WTC11 (cell line): ENCODE measurements at regions not wholly inside any gene's neighbourhood (a gene's known extent, or its start where the extent isn't known, plus 50 kb on each side); places are given as distances from the start of the nearest gene placed in this dataset.

Experiments
- ATAC-seq: fragments of 200-7000 bp; cut with Tn5 transposase; 2 replicates; pipeline ENCODE4 v1.10.0; 2021; ENCODE audit warnings: mild to moderate bottlenecking, moderate library complexity
- CTCF ChIA-PET: fragments of 300-600 bp; sonication (Branson Sonifier 250); formaldehyde crosslinking; loops from one replicate; lab custom pipeline; 2021; ENCODE audit warnings: antibody characterized with exemption; lab: Charles Lee
- POLR2A ChIA-PET: fragments of 350-600 bp; sonication (Branson Sonifier 250); formaldehyde crosslinking; loops from one replicate; lab custom pipeline; 2021; ENCODE audit warnings: antibody characterized with exemption; lab: Charles Lee
- DNase-seq: peaks from one replicate; pipeline ENCODE4 v3.0.0; 2021; ENCODE audit warnings: low spot score
- H3K27ac Mint-ChIP-seq: 2 replicates; pipeline ENCODE4 v1.8.0; 2021; ENCODE audit warnings: mixed read lengths
- H3K27me3 Mint-ChIP-seq: 2 replicates; pipeline ENCODE4 v1.8.0; 2021; ENCODE audit warnings: low read depth, mild to moderate bottlenecking, moderate library complexity, mixed read lengths
- H3K36me3 Mint-ChIP-seq: 2 replicates; pipeline ENCODE4 v1.8.0; 2021; ENCODE audit warnings: mixed read lengths
- H3K4me1 Mint-ChIP-seq: 2 replicates; pipeline ENCODE4 v1.8.0; 2022; ENCODE audit warnings: mixed read lengths
- H3K4me3 Mint-ChIP-seq: 2 replicates; pipeline ENCODE4 v1.8.0; 2021; ENCODE audit warnings: mild to moderate bottlenecking, moderate library complexity, mixed read lengths
- H3K9me3 Mint-ChIP-seq: 2 replicates; pipeline ENCODE4 v1.8.0; 2021; ENCODE audit warnings: mixed read lengths
- CREM ChIP-seq: sonication (generic); formaldehyde crosslinking; IDR thresholded peaks from 2 replicates; pipeline ENCODE4 v1.8.1; 2022; ENCODE audit warnings: mild to moderate bottlenecking, missing genetic modification reagents, moderate library complexity
- EMX1 ChIP-seq: fragments of 250-450 bp; sonication (Bioruptor Pico); IDR thresholded peaks from 2 replicates; pipeline ENCODE4 v1.8.0; 2021; ENCODE audit warnings: mild to moderate bottlenecking
- ESRRA ChIP-seq: sonication (generic); formaldehyde crosslinking; IDR thresholded peaks from 2 replicates; pipeline ENCODE4 v1.8.1; 2022; ENCODE audit warnings: mild to moderate bottlenecking, missing genetic modification reagents, borderline replicate concordance
- GTF2I ChIP-seq: fragments of 250-450 bp; sonication (Bioruptor Pico); conservative IDR thresholded peaks from 2 replicates; pipeline ENCODE4 v1.4.0; 2021; ENCODE audit warnings: mild to moderate bottlenecking
- JUN ChIP-seq: sonication (generic); formaldehyde crosslinking; IDR thresholded peaks from 2 replicates; pipeline ENCODE4 v1.8.0; 2023; ENCODE audit warnings: mild to moderate bottlenecking, missing genetic modification reagents
- MYBL2 ChIP-seq: sonication (generic); formaldehyde crosslinking; IDR thresholded peaks from 2 replicates; pipeline ENCODE4 v1.8.1; 2023; ENCODE audit warnings: mild to moderate bottlenecking, moderate library complexity, missing genetic modification reagents
- NFATC4 ChIP-seq: fragments of 250-450 bp; sonication (Bioruptor Pico); IDR thresholded peaks from 2 replicates; pipeline ENCODE4 v1.9.0; 2021; ENCODE audit warnings: mild to moderate bottlenecking
- NR2C2 ChIP-seq: sonication (generic); formaldehyde crosslinking; IDR thresholded peaks from 2 replicates; pipeline ENCODE4 v1.8.0; 2022; ENCODE audit warnings: mild to moderate bottlenecking, missing genetic modification reagents
- NR3C1 ChIP-seq: sonication (generic); formaldehyde crosslinking; conservative IDR thresholded peaks from 2 replicates; pipeline ENCODE4 v1.8.1; 2023; ENCODE audit warnings: low read depth, mild to moderate bottlenecking, missing genetic modification reagents
- OVOL2 ChIP-seq: fragments of 250-450 bp; sonication (Bioruptor Pico); IDR thresholded peaks from 2 replicates; pipeline ENCODE4 v1.9.0; 2021; ENCODE audit warnings: mild to moderate bottlenecking, borderline replicate concordance
- SMAD3 ChIP-seq: sonication (generic); formaldehyde crosslinking; IDR thresholded peaks from 2 replicates; pipeline ENCODE4 v1.8.0; 2022; ENCODE audit warnings: missing genetic modification reagents, mild to moderate bottlenecking, borderline replicate concordance
- SMAD4 ChIP-seq: sonication (generic); formaldehyde crosslinking; IDR thresholded peaks from 2 replicates; pipeline ENCODE4 v1.8.0; 2022; ENCODE audit warnings: mild to moderate bottlenecking, missing genetic modification reagents
- TP53 ChIP-seq: sonication (generic); formaldehyde crosslinking; IDR thresholded peaks from 2 replicates; pipeline ENCODE4 v1.8.1; 2023; ENCODE audit warnings: mild to moderate bottlenecking, missing genetic modification reagents
- ZBTB21 ChIP-seq: sonication (generic); formaldehyde crosslinking; IDR thresholded peaks from 2 replicates; pipeline ENCODE4 v1.8.1; 2023; ENCODE audit warnings: mild to moderate bottlenecking, missing genetic modification reagents, borderline replicate concordance
- ZNF121 ChIP-seq: sonication (generic); formaldehyde crosslinking; IDR thresholded peaks from 2 replicates; pipeline ENCODE4 v1.8.0; 2023; ENCODE audit warnings: missing genetic modification reagents
- ZNF317 ChIP-seq: sonication (generic); formaldehyde crosslinking; IDR thresholded peaks from 2 replicates; pipeline ENCODE4 v1.8.1; 2023; ENCODE audit warnings: low read depth, mild to moderate bottlenecking, moderate library complexity, missing genetic modification reagents, borderline replicate concordance
- ZNF396 ChIP-seq: fragments of 250-450 bp; sonication (Bioruptor Pico); IDR thresholded peaks from 2 replicates; pipeline ENCODE4 v1.8.0; 2021; ENCODE audit warnings: mild to moderate bottlenecking, moderate library complexity, borderline replicate concordance
- TF ChIP-seq, protein P1 (sequence below): fragments of 250-450 bp; sonication (Bioruptor Pico); IDR thresholded peaks from 2 replicates; pipeline ENCODE4 v1.9.0; 2021; ENCODE audit warnings: mild to moderate bottlenecking
- TF ChIP-seq, protein P2 (sequence below): sonication (generic); formaldehyde crosslinking; IDR thresholded peaks from 2 replicates; pipeline ENCODE4 v1.8.1; 2023; ENCODE audit warnings: mild to moderate bottlenecking, missing genetic modification reagents, moderate library complexity
- TF ChIP-seq, protein P3 (sequence below): sonication (generic); formaldehyde crosslinking; IDR thresholded peaks from 2 replicates; pipeline ENCODE4 v1.8.1; 2022; ENCODE audit warnings: mild to moderate bottlenecking, missing genetic modification reagents, moderate library complexity, borderline replicate concordance
- TF ChIP-seq, protein P4 (sequence below): sonication (generic); formaldehyde crosslinking; conservative IDR thresholded peaks from 2 replicates; pipeline ENCODE4 v1.8.1; 2023; ENCODE audit warnings: mild to moderate bottlenecking, low read depth, missing genetic modification reagents, moderate library complexity
- TF ChIP-seq, protein P5 (sequence below): sonication (generic); formaldehyde crosslinking; IDR thresholded peaks from 2 replicates; pipeline ENCODE4 v1.8.0; 2022; ENCODE audit warnings: missing genetic modification reagents

DNA sequence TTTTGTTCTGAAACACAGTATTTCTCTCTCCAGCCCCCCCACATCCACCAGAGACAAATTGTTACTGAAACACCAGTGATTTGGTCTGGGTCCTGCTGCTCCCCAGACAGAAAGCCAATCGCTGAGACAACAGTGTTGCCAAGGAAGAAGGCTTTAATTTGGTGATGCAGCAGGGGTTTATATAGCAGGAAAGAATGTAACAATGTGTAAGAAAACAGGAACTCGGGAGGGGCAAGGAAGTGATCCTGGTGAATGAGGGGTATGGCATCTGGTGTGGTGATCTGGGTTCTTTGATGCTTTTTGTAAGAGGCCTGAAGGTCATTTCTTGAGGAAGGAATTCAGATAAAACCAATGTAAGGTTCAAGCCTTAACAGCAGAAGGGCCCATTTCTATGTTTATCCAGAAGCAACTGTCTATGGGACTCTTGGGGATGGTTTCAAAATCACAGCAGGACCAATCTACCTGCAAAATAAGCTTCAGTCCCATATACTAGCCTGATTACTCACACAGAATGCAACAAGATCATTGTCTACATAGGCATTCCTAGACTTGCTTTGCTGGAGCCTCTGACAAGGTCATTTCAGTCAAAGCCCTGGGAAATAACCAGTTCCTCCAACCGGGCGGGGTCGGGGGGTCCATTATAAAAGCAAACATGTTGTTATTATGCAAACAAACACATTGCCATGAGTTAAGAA, 445.2 kb upstream of the ZFP42 start:
- Mint-ChIP-seq H3K9me3 (peaks cover 6% of the 10 kb centered on the region; the same call in 1 of the 2 replicates), H3K4me1 (peaks cover 6% of the 10 kb centered on the region), H3K27me3 (no peaks in the 10 kb centered on the region), H3K27ac (no peak overlapping the region), H3K4me3 (no peak overlapping the region), H3K36me3 (no peaks in the 10 kb centered on the region)
- ChIA-PET CTCF (no interaction called here), POLR2A (no interaction called here)
- no peak for ATAC-seq
- TF ChIP-seq NFATC4 (CRISPR knock-in tag) (no peak), ZNF396 (CRISPR knock-in tag) (no peak), MYBL2 (no peak), GTF2I (CRISPR knock-in tag) (no peak), NR2C2 (no peak), ESRRA (CRISPR knock-in tag) (no peak), OVOL2 (no peak)
- no peak for DNase-seq

DNA sequence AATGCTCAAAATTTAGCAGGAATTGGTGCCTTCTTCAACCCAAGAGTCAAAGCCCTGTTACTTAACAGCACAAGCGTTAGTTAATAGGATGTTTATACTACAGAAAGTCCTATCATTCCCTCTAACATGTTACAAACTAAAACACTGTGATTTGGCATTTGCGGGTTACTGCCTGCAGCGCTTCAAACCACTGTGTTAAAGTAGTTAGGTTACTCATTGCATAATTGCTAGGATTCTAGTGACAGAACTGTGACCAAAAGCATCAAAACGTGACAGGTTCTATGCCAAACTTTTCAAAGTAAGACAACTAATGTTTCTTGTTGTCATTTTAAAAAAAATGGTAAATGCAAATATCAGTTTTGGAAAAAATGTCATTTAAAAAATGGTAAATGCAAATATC, 442.8 kb upstream of the ZFP42 start:
- Mint-ChIP-seq H3K4me1 (peaks cover 6% of the 10 kb centered on the region), H3K36me3 (no peaks in the 10 kb centered on the region), H3K4me3 (no peak overlapping the region), H3K9me3 (peaks cover 6% of the 10 kb centered on the region; the same call in 1 of the 2 replicates), H3K27me3 (no peaks in the 10 kb centered on the region), H3K27ac (no peak overlapping the region)
- TF ChIP-seq TP53 (CRISPR knock-in tag) (no peak), NR3C1 (no peak), OVOL2 (no peak), EMX1 (CRISPR knock-in tag) (no peak), JUN (CRISPR knock-in tag) (no peak), ZBTB21 (CRISPR knock-in tag) (no peak), SMAD4 (CRISPR knock-in tag) (no peak)
- TF ChIP-seq, protein P1, sequence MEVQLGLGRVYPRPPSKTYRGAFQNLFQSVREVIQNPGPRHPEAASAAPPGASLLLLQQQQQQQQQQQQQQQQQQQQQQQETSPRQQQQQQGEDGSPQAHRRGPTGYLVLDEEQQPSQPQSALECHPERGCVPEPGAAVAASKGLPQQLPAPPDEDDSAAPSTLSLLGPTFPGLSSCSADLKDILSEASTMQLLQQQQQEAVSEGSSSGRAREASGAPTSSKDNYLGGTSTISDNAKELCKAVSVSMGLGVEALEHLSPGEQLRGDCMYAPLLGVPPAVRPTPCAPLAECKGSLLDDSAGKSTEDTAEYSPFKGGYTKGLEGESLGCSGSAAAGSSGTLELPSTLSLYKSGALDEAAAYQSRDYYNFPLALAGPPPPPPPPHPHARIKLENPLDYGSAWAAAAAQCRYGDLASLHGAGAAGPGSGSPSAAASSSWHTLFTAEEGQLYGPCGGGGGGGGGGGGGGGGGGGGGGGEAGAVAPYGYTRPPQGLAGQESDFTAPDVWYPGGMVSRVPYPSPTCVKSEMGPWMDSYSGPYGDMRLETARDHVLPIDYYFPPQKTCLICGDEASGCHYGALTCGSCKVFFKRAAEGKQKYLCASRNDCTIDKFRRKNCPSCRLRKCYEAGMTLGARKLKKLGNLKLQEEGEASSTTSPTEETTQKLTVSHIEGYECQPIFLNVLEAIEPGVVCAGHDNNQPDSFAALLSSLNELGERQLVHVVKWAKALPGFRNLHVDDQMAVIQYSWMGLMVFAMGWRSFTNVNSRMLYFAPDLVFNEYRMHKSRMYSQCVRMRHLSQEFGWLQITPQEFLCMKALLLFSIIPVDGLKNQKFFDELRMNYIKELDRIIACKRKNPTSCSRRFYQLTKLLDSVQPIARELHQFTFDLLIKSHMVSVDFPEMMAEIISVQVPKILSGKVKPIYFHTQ (CRISPR knock-in tag), result no peak
- TF ChIP-seq, protein P2, sequence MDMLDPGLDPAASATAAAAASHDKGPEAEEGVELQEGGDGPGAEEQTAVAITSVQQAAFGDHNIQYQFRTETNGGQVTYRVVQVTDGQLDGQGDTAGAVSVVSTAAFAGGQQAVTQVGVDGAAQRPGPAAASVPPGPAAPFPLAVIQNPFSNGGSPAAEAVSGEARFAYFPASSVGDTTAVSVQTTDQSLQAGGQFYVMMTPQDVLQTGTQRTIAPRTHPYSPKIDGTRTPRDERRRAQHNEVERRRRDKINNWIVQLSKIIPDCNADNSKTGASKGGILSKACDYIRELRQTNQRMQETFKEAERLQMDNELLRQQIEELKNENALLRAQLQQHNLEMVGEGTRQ (CRISPR knock-in tag), result no peak
- TF ChIP-seq, protein P3, sequence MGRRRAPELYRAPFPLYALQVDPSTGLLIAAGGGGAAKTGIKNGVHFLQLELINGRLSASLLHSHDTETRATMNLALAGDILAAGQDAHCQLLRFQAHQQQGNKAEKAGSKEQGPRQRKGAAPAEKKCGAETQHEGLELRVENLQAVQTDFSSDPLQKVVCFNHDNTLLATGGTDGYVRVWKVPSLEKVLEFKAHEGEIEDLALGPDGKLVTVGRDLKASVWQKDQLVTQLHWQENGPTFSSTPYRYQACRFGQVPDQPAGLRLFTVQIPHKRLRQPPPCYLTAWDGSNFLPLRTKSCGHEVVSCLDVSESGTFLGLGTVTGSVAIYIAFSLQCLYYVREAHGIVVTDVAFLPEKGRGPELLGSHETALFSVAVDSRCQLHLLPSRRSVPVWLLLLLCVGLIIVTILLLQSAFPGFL, result no peak
- no peak for DNase-seq
- ChIA-PET CTCF (no interaction called here), POLR2A (no interaction called here)
- no peak for ATAC-seq

DNA sequence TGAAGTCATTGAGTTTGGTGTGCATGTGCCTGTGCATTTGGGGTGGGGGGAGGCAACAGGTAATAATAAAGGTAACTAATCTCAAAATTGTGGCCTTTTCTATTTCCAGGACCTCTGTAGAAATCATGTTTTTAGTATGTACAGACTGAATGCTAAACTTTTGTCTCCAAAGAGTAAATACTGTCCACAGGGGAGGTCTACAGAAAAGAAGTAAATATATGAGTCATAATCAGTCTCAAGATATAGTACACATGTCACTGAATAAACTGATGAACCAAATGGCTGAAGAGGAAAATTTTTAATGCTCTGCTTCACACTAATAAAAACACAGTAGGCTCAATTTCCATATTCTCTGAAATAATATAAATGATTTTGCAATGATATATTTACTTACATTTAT, 440.4 kb upstream of the ZFP42 start:
- ChIA-PET POLR2A (no interaction called here), CTCF (no interaction called here)
- Mint-ChIP-seq H3K4me3 (no peak overlapping the region), H3K9me3 (no peaks in the 10 kb centered on the region), H3K27me3 (no peaks in the 10 kb centered on the region), H3K4me1 (peaks cover 26% of the 10 kb centered on the region), H3K27ac (no peak overlapping the region), H3K36me3 (no peaks in the 10 kb centered on the region)
- ATAC-seq (no peak), DNase-seq (no peak)
- TF ChIP-seq SMAD3 (CRISPR knock-in tag), result no peak
- no peak for TF ChIP-seq ZNF317 (CRISPR knock-in tag)
- no peak for TF ChIP-seq ZNF396 (CRISPR knock-in tag)
- TF ChIP-seq CREM (CRISPR knock-in tag), result no peak
- TF ChIP-seq, protein P4, sequence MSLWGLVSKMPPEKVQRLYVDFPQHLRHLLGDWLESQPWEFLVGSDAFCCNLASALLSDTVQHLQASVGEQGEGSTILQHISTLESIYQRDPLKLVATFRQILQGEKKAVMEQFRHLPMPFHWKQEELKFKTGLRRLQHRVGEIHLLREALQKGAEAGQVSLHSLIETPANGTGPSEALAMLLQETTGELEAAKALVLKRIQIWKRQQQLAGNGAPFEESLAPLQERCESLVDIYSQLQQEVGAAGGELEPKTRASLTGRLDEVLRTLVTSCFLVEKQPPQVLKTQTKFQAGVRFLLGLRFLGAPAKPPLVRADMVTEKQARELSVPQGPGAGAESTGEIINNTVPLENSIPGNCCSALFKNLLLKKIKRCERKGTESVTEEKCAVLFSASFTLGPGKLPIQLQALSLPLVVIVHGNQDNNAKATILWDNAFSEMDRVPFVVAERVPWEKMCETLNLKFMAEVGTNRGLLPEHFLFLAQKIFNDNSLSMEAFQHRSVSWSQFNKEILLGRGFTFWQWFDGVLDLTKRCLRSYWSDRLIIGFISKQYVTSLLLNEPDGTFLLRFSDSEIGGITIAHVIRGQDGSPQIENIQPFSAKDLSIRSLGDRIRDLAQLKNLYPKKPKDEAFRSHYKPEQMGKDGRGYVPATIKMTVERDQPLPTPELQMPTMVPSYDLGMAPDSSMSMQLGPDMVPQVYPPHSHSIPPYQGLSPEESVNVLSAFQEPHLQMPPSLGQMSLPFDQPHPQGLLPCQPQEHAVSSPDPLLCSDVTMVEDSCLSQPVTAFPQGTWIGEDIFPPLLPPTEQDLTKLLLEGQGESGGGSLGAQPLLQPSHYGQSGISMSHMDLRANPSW (CRISPR knock-in tag), result no peak
- TF ChIP-seq, protein P5, sequence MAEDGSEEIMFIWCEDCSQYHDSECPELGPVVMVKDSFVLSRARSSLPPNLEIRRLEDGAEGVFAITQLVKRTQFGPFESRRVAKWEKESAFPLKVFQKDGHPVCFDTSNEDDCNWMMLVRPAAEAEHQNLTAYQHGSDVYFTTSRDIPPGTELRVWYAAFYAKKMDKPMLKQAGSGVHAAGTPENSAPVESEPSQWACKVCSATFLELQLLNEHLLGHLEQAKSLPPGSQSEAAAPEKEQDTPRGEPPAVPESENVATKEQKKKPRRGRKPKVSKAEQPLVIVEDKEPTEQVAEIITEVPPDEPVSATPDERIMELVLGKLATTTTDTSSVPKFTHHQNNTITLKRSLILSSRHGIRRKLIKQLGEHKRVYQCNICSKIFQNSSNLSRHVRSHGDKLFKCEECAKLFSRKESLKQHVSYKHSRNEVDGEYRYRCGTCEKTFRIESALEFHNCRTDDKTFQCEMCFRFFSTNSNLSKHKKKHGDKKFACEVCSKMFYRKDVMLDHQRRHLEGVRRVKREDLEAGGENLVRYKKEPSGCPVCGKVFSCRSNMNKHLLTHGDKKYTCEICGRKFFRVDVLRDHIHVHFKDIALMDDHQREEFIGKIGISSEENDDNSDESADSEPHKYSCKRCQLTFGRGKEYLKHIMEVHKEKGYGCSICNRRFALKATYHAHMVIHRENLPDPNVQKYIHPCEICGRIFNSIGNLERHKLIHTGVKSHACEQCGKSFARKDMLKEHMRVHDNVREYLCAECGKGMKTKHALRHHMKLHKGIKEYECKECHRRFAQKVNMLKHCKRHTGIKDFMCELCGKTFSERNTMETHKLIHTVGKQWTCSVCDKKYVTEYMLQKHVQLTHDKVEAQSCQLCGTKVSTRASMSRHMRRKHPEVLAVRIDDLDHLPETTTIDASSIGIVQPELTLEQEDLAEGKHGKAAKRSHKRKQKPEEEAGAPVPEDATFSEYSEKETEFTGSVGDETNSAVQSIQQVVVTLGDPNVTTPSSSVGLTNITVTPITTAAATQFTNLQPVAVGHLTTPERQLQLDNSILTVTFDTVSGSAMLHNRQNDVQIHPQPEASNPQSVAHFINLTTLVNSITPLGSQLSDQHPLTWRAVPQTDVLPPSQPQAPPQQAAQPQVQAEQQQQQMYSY (CRISPR knock-in tag), result no peak
- no peak for TF ChIP-seq ZNF121 (CRISPR knock-in tag)
